ENCODE measurements at regions not wholly inside any gene's neighbourhood (a gene's known extent, or its start where the extent isn't known, plus 50 kb on each side); places are given as distances from the start of the nearest gene placed in this dataset.

DNA sequence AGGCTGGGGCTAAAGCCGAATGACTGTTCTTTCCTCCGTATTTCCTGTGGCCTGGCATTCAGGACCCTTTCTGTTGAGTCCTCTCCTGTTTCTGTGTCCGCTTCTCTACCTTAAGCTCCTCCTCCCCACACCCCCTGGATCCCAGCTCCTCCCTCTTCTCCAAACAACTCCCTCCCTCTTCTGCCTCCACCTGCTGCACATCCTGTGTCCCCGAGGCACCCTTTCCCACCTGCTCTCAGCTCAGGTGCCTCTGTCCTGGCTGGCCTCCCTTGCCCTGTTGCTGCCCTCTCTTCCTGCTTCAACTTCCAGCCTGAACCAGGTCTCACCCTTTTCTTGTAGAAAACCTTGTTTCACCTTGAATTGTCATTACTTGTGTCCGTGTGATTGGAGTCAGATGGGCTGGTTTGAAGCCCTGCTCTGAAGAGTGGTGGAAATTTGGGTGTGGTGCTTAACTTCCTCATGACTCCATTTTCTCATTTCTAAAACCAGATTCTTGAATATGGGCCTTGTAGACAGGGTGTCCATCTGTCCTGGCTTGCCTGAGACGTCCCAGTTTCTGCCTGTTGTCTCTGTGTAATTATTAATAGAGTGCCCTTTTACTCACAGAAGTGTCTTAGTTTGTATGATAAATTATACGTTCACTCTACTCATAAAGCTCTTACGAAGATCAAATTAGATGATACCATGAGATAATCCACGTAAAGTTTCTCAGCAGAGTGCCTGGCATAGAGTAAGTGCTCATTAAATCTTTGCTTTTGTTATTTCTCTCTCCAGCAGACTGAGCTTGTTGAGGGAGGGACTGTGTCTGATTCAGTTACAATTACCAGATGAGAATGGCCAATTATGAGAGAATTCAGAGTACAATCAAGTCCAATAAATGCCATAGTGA is 58.9 kb upstream of the TRABD2B start:
- DNase-seq (ENCODE audit: low read depth in 2 of 2) = no peak

DNA sequence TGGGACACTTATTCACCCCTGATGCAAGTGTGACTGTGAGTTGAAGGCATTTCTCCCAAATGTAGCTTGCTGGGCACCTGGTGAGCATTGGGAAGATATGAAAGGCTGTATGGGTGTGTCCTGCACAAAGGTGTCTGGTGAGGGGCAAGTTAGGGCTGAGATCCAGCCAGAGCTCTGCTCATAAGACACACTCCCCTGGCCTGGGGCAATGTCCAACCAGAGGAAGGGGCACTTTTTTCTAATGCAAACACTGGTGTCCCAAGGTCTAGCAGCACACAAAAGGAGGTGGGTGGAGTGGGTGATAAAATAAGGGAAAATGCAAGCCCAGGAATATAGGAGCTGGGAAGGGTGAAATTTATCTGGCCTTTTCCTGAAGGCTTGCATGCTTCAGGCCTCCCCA is 57.0 kb upstream of the TRABD2B start:
- no peak for DNase-seq (ENCODE audit: low read depth in 2 of 2)

DNA sequence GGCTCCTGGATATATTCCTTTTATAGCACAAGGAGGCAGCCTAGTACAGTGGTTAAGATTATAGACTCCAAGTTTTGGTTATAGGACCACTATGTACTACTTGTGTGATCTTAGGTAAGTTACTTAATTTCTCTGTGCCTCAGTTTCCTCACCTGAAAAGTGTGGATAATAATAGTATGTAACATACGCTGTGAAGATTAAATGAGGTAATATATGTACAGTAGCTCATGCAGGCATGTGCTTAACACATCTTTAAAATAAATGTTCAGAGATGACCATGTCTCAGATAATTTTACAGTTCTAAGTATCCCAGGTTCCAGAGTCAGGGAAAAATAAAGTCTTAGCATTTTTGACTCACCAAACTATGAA is 55.7 kb upstream of the TRABD2B start:
- no peak for DNase-seq (ENCODE audit: low read depth in 2 of 2)

DNA sequence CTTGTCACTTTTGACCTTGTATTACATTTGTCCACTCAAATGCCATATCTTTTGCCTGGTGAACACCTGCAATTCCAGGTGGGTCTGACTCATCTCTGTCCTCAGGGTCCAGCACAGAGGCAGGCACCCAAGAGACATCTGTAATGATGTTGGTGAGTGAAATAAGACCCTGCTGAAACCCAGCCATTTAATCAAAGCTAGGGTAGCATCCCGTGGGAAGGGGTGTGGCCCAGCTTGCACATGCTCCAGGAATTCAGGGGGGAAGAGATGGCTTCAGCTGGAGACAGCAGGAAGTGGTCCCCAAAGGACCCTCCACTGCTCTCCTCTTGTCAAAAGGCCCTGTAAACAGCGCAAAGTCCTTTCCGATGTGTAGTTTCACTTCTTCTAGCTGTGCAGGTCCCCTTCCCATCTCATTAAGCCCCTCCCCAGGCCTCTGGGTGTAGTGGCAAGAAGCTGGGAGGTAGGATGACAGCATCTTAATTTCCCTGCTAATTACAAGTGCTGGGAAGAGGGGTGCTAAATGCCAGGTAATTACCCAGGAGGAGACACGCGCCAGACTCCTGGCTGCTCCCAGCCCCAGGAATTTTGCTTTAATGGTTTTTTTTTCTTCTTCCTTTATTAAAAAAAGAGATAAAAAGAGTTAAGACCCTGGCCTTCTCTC is 54.4 kb upstream of the TRABD2B start:
- DNase-seq (ENCODE audit: low read depth in 2 of 2) = no peak

DNA sequence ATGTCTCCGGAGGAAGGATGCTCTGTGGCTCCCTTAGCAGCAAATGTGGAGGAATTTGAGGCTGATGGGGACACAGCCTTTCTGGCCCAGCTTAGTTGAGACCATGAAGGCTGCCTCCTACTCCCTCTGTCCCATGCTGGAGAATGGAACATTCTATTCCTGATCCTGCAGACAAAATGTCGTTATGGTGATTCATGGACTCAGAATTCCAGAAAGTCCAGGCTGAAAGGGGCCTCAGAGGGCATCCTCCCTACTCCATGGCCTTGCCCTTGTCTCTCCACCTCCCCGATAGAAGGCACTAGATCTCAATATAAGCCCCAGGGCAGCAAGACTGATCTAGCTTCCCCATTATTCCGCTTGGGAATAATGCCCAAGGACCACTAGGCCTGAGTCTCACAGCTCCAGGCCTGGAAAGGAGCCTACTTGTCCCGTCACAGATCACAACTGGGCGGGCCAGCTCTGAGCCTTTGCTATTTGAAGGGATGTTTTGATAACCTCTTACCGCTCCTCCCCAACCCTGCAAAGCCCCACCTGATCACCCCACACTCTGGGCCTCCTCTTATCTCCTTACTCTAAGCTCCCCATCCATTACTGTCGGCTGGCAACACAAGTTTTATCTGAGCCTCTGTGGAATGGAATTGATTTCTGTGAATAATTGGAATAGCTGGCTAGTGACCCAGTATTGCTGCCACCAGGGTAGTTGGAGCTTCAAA is 52.8 kb upstream of the TRABD2B start:
- no peak for DNase-seq (ENCODE audit: low read depth in 2 of 2)

DNA sequence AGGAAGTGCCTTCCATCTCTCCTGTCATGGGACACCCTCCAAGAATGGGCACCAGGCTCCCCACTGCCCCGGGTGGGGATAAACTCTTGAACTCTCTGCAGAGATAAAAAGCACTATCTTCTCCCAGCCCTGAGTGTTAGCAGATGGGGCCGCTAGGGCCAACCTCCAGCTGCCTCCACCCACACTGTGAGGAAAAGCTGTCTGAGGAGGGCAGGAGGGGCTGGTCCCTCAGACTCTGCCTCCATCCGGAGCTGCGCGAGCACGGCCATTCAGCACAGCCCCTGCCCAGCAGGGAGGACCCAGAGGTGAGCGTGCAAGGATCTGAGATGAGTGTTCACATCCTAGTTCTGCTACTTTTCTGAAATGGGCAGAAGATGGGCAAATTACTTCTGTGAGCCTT is 51.8 kb upstream of the TRABD2B start:
- no peak for DNase-seq (ENCODE audit: low read depth in 2 of 2)

DNA sequence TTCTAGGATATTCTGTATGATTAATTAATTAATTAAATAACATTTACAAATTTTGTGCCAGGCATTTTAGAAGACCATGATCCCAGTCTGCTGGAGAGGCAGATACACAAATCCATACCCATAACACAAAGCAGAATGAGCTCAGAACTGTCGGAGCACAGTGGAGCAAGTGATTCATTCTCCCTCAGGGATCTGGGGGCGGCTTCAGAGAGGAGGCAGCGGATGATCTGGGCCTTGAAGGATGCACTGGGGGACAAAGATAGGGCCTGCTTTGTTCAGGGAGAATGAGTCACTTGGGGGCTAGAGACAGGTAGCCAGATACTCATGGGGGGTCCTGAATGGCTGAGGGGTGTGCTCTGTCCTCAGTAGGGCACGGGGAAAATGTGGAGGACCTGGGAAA is 50.9 kb upstream of the TRABD2B start:
- no peak for DNase-seq (ENCODE audit: low read depth in 2 of 2)

DNA sequence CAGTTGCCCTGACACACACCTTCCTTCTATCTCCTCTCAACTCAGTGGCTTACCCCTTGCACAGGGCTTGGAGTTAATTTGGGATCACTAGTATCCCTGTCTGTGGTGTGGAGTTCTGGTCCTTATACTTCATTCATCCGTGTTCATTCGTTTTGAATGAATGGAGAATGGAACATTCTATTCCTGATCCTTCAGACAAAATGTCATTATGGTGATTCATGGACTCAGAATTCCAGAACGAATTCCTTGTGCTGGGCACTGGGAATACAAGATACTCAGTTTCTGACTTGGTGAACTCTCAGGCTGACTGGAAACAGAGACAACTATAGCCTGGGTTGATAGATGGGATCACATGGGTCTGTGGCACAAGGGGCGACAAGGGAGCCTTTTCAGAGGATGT is 49.9 kb upstream of the TRABD2B start:
- DNase-seq (ENCODE audit: low read depth in 2 of 2) = no peak

Measured in stimulated activated CD4-positive, alpha-beta T cell treated with anti-CD3 and anti-CD28 coated beads, Interleukin-4, amount 100 ng/mL, for 48 hours (primary cell).